COLO668 (cell line): ENCODE measurements at regions not wholly inside any gene's neighbourhood (a gene's known extent, or its start where the extent isn't known, plus 50 kb on each side); places are given as distances from the start of the nearest gene placed in this dataset.
"Not testable (repeated sequence)": the region's sequence is repeated elsewhere in the genome, so short reads cannot be mapped to it uniquely, and the experiment has no call there.

Experiments used
- DNase-seq: peaks from one replicate; lab custom pipeline; 2025; ENCODE audit not compliant: unreplicated experiment; lab: John Stamatoyannopoulos, UW

- no peak for DNase-seq
These were observed 50.8 kb upstream of the CPOX start for GRCh38 chr3:98644168-98644567.

GRCh38 chr3:98645039-98645438 lies 51.6 kb upstream of the CPOX start:
- DNase-seq, result no peak

- no peak for DNase-seq
These were observed 53.3 kb upstream of the CPOX start for GRCh38 chr3:98646680-98647079.

- DNase-seq, result no peak
These were observed 53.8 kb upstream of the CPOX start for GRCh38 chr3:98647197-98647596.

GRCh38 chr3:98650971-98651779 lies 57.8 kb upstream of the CPOX start:
- DNase-seq, result no peak

GRCh38 chr3:98651780-98652077 lies 58.3 kb upstream of the CPOX start:
- no peak for DNase-seq

- no peak for DNase-seq
These were observed 62.3 kb upstream of the CPOX start for GRCh38 chr3:98655666-98656065.

- DNase-seq, result peak; percentile 49
These were observed 64.0 kb upstream of the CPOX start for GRCh38 chr3:98657457-98657856.

GRCh38 chr3:98662699-98663098 lies 69.3 kb upstream of the CPOX start:
- DNase-seq, result no peak

GRCh38 chr3:98670020-98670419 lies 76.6 kb upstream of the CPOX start:
- DNase-seq, result no peak

GRCh38 chr3:98679986-98680385 lies 83.2 kb upstream of the ST3GAL6 start:
- no peak for DNase-seq

- DNase-seq, result no peak
These were observed 82.4 kb upstream of the ST3GAL6 start for GRCh38 chr3:98680723-98681122.

- no peak for DNase-seq
These were observed 81.7 kb upstream of the ST3GAL6 start for GRCh38 chr3:98681486-98681885.

- DNase-seq, result not testable (repeated sequence)
These were observed 80.7 kb upstream of the ST3GAL6 start for GRCh38 chr3:98682391-98682790.

- no peak for DNase-seq
These were observed 74.8 kb upstream of the ST3GAL6 start for GRCh38 chr3:98688363-98688762.

- no peak for DNase-seq
These were observed 72.3 kb upstream of the ST3GAL6 start for GRCh38 chr3:98690876-98691275.

- no peak for DNase-seq
These were observed 71.2 kb upstream of the ST3GAL6 start for GRCh38 chr3:98691897-98692296.

- DNase-seq, result no peak
These were observed 70.2 kb upstream of the ST3GAL6 start for GRCh38 chr3:98692787-98693473.

GRCh38 chr3:98695796-98696195 lies 67.3 kb upstream of the ST3GAL6 start:
- no peak for DNase-seq

GRCh38 chr3:98696296-98696695 lies 66.8 kb upstream of the ST3GAL6 start:
- not testable (repeated sequence) for DNase-seq

GRCh38 chr3:98697225-98697624 lies 65.9 kb upstream of the ST3GAL6 start:
- DNase-seq, result no peak

- no peak for DNase-seq
These were observed 64.0 kb upstream of the ST3GAL6 start for GRCh38 chr3:98699132-98699531.
